Keratinocyte (primary cell): ENCODE measurements at regions not wholly inside any gene's neighbourhood (a gene's known extent, or its start where the extent isn't known, plus 50 kb on each side); places are given as distances from the start of the nearest gene placed in this dataset.

ENCODE experiments used
- CTCF ChIP-seq, 3 experiments: IDR thresholded peaks in 1 of 3; conservative IDR thresholded peaks in 1 of 3; optimal IDR thresholded peaks in 1 of 3; 2 replicates in 2 of 3; 3 replicates in 1 of 3; pipeline versions ENCODE3 to v1.5.1; 2011; ENCODE audit warnings: low read length in 3 of 3, mild to moderate bottlenecking in 3 of 3, moderate library complexity in 2 of 3, control low read depth in 1 of 3, inconsistent platforms in 1 of 3; ENCODE audit not compliant: insufficient read depth in 2 of 3; ENCODE audit errors: extremely low read depth in 1 of 3
- EZH2 ChIP-seq: IDR thresholded peaks from one replicate; pipeline ENCODE4 v1.6.1; 2012; ENCODE audit warnings: inconsistent platforms, mild to moderate bottlenecking, low read length, moderate library complexity

GRCh38 chr6:62670490-62671223 lies 384.6 kb upstream of the KHDRBS2 start:
- TF ChIP-seq CTCF (optimal IDR thresholded peaks at IDR 0.05 in 1 of 3, IDR thresholded peaks at IDR 0.05 in 1 of 3, conservative IDR thresholded peaks at IDR 0.05 in 1 of 3; ENCODE audit: extremely low read depth in 1 of 3, insufficient read depth in 2 of 3, low read length in 3 of 3): no peak
- TF ChIP-seq EZH2: no peak
